GM19463 (cell line): ENCODE measurements at regions not wholly inside any gene's neighbourhood (a gene's known extent, or its start where the extent isn't known, plus 50 kb on each side); places are given as distances from the start of the nearest gene placed in this dataset.
"Not testable (repeated sequence)": the region's sequence is repeated elsewhere in the genome, so short reads cannot be mapped to it uniquely, and the experiment has no call there.

Experiments
- ATAC-seq: cut with Tn5 transposase; IDR thresholded peaks from one replicate; pipeline ENCODE4 v1.9.1; 2021; ENCODE audit warnings: mild to moderate bottlenecking, moderate library complexity; ENCODE audit not compliant: unreplicated experiment

GRCh38 chr12:89768586-89769482, 60.2 kb upstream of the ATP2B1 start:
- ATAC-seq: no peak

DNA sequence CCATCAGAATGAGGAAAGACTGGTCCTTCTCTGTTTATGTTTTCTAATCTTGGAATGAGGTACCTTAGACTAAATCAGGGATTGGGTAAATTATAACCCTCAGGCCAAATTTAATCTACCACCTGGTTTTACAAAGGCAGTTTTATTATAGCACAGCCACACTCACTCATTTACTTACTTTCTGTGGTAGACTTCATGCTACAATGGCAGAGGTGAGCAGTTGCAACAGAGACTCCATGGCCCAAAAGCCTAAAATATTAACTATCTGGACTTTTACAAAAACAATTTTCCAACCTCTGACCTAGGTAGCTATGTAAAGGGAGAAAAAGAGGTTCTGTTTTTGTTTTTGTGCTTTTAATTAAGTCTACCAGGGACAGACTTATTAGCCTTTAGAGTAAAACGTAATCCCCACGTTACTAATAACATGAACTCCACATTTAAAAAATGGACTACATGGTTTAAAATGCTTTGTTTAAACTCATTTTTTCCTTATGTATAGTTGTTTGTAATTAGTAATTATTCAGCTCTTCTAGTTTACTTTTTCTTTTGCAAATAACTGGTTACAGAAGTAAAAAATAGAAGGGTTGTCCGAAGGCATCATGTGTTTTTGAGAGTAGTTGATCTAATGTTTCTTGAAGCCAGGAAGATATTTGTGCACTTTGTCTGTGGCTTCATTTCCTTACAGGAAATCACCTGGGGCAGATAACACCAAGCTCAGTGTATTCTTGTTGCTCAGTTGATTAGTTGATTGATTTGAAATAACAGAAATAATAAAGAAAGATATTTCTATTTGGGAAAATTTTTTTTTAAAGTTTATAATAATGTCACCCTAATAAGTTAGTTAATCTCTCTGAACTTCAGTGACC, 57.6 kb upstream of the ATP2B1 start:
- peak; percentile 92 for ATAC-seq

DNA sequence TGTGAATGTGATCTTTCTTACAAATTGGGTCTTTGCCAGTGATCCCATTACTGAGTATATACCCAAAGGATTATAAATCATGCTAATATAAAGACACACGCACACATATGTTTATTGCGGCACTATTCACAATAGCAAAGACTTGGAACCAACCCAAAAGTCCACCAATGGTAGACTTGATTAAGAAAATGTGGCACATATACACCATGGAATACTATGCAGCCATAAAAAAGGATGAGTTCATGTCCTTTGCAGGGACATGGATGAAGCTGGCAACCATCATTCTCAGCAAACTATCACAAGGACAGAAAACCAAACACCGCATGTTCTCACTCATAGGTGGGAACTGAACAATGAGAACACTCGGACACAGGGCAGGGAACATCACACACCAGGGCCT, 55.5 kb upstream of the ATP2B1 start:
- not testable (repeated sequence) for ATAC-seq

DNA sequence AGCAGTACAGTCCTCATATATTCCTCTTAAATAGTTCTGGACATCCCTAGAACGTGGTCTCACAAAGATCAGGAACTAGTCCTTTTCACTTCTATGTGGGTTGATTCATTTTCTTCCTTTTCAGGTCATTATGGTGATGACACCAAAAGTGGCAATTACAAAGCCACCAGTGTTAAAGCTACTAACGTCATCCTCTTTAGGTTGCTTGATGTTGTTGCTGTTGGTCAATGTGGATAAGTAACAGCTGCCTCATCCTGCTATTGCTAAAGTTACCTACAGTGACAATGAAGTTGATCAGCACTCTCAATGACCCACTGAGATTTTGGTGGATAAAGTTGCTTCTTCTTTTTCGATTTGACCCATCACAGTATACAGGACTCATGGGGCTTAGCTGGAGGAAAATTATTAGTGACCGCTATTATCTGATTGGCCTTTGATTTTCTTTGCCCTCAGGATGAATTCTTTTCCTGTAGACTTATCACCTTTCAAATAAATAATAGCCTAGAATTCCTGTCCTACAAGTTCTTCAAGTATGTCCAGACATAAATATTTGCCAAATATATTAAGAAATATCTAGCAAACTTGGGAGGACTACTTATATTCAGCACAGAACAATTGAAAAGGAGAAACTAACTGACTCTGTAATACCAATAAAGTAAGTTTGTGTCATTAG, 54.0 kb upstream of the ATP2B1 start:
- ATAC-seq: no peak

- no peak for ATAC-seq
These were observed 52.1 kb upstream of the ATP2B1 start for GRCh38 chr12:89760783-89761182.
